LNCaP clone FGC (cell line): ENCODE measurements at regions not wholly inside any gene's neighbourhood (a gene's known extent, or its start where the extent isn't known, plus 50 kb on each side); places are given as distances from the start of the nearest gene placed in this dataset.
"Not testable (repeated sequence)": the region's sequence is repeated elsewhere in the genome, so short reads cannot be mapped to it uniquely, and the experiment has no call there.

Experiments used
- DNase-seq: peaks from one replicate; pipeline ENCODE4 v3.0.0-alpha.2; 2011; ENCODE audit warnings: low read depth
- H3K4me3 ChIP-seq: 2 replicates; pipeline ENCODE4 v1.5.1; 2011; ENCODE audit warnings: mild to moderate bottlenecking, low read depth, low read length, control low read depth
- CTCF ChIP-seq: IDR thresholded peaks from 2 replicates; pipeline ENCODE4 v1.5.1; 2012; ENCODE audit warnings: mild to moderate bottlenecking; ENCODE audit not compliant: control insufficient read depth, insufficient read depth; ENCODE audit errors: extremely low read depth

GRCh38 chr6:25157183-25157582 is 122.0 kb upstream of the CARMIL1 start:
- H3K4me3 ChIP-seq, result no peak overlapping the region
- TF ChIP-seq CTCF, result no peak
- DNase-seq, result no peak

- TF ChIP-seq CTCF, result no peak
- DNase-seq, result no peak
- no peak overlapping the region for H3K4me3 ChIP-seq
Measured at GRCh38 chr6:25157842-25158241, 121.3 kb upstream of the CARMIL1 start.

- not testable (repeated sequence) for H3K4me3 ChIP-seq, DNase-seq
Measured at GRCh38 chr6:25160134-25160533, 119.0 kb upstream of the CARMIL1 start.

- no peak for DNase-seq
- TF ChIP-seq CTCF, result no peak
- H3K4me3 ChIP-seq, result no peak overlapping the region
Measured at GRCh38 chr6:25165177-25165576, 114.0 kb upstream of the CARMIL1 start.

- no peak for TF ChIP-seq CTCF
- DNase-seq, result no peak
- no peak overlapping the region for H3K4me3 ChIP-seq
Measured at GRCh38 chr6:25165800-25166199, 113.4 kb upstream of the CARMIL1 start.

- no peak for DNase-seq
- no peak for TF ChIP-seq CTCF
- H3K4me3 ChIP-seq, result no peak overlapping the region
Measured at GRCh38 chr6:25166955-25167748, 112.0 kb upstream of the CARMIL1 start.

GRCh38 chr6:25167961-25168360 is 111.2 kb upstream of the CARMIL1 start:
- H3K4me3 ChIP-seq, result no peak overlapping the region
- TF ChIP-seq CTCF, result no peak
- DNase-seq, result no peak
